ENCODE measurements at regions not wholly inside any gene's neighbourhood (a gene's known extent, or its start where the extent isn't known, plus 50 kb on each side); places are given as distances from the start of the nearest gene placed in this dataset.

DNA sequence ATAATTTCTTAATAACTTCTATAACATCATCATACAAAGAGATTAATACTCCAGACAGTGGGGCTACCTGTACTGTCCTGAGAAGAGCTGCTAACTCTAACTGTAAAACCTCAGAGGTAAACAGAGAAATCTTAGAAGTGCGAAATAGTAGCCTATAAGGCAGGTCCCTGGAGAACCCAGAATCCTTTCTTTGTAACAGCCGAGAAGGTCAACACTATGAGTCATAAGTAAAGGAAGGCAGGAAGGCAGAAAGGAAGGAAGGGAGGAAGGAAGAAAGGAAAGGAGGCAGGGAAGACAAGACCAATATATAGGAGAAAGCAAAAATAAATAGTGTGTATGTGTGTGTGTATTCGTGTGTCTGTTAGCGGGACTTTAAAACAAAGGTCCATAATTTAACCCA lies 540.6 kb downstream of the ZWINT start:
- H3K36me3 ChIP-seq = no peaks in the 10 kb centered on the region
- intact Hi-C loops (cut with micrococcal nuclease) = no loop called here

DNA sequence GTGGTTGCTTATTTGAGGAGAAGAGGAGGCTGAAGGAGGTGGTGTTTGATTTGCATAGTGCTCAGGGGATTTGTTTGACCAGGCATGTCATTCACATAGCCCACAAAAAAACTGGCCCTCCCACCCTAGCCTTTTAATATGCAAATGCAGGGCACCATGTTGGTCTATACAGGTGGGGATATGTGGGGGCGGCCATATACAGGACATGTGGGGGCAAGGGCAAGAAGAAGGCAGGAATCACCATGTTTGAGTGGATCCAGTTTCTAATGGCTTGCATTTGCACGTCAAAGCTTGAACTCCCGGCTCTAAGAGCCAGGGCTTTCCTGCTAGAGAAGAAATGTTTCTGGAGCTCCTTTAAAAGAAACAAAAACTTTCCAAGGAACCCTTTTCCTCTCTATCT lies 541.0 kb downstream of the ZWINT start:
- Histone ChIP-seq H3K27me3 (ENCODE audit: low read depth) (no peaks in the 10 kb centered on the region), H3K27ac (replicated peaks) (no peak overlapping the region), H3K36me3 (no peaks in the 10 kb centered on the region), H3K9me3 (replicated peaks) (no peaks in the 10 kb centered on the region), H3K4me1 (no peaks in the 10 kb centered on the region), H3K4me3 (no peak overlapping the region)
- intact Hi-C loops (cut with micrococcal nuclease) = no loop called here
- DNase-seq = no peak
- TF ChIP-seq, protein P1, sequence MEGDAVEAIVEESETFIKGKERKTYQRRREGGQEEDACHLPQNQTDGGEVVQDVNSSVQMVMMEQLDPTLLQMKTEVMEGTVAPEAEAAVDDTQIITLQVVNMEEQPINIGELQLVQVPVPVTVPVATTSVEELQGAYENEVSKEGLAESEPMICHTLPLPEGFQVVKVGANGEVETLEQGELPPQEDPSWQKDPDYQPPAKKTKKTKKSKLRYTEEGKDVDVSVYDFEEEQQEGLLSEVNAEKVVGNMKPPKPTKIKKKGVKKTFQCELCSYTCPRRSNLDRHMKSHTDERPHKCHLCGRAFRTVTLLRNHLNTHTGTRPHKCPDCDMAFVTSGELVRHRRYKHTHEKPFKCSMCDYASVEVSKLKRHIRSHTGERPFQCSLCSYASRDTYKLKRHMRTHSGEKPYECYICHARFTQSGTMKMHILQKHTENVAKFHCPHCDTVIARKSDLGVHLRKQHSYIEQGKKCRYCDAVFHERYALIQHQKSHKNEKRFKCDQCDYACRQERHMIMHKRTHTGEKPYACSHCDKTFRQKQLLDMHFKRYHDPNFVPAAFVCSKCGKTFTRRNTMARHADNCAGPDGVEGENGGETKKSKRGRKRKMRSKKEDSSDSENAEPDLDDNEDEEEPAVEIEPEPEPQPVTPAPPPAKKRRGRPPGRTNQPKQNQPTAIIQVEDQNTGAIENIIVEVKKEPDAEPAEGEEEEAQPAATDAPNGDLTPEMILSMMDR (IDR thresholded peaks at IDR 0.05; ENCODE audit: borderline replicate concordance) = no peak

More for the DNA sequence above, 540.6 kb downstream of the ZWINT start:
- Histone ChIP-seq H3K27me3 (ENCODE audit: low read depth) (no peaks in the 10 kb centered on the region), H3K4me3 (no peak overlapping the region), H3K9me3 (replicated peaks) (no peaks in the 10 kb centered on the region), H3K4me1 (no peaks in the 10 kb centered on the region), H3K27ac (replicated peaks) (no peak overlapping the region)
- TF ChIP-seq, protein P1 (IDR thresholded peaks at IDR 0.05; ENCODE audit: borderline replicate concordance) = no peak
- no peak for DNase-seq

DNA sequence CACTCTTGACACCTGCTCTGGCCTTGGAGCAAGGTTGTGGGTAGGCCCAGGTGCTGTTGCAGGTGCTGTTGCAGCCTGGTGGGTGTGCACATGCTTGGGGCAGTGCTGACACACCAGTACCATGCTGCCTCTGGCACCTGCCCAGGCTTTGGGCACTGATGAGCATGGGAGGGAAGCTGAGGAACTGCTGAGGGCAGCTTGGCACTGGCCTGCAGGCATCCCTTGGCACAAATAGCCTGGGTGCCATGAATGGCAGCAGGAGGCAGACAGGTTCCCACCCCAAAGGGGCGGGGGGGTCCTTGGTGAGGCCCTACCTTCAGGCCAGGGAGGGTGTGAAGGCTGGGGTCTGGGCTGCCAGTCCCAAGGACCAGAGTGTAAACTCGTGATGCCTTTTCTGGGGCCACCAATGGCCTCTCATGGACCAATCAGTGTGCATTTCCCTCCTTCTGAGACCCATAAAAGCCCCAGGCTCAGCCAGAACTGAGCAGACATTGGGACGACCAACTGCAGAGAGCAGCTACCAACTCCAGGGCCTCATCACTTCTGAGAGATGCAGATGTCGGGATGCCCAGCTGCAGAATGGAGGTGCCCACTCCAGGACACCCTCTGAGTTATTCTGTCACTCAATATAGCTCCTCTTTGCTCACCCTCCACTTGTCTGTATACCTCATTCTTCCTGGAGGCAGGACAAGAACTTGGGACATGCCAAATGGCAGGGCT lies 547.4 kb downstream of the ZWINT start:
- H3K4me3 ChIP-seq = no peak overlapping the region
- intact Hi-C loops (cut with micrococcal nuclease) = no loop called here
- TF ChIP-seq, protein P1 (IDR thresholded peaks at IDR 0.05; ENCODE audit: borderline replicate concordance) = no peak
- no peaks in the 10 kb centered on the region for H3K9me3 ChIP-seq (replicated peaks)
- H3K27ac ChIP-seq (replicated peaks) = no peak overlapping the region
- H3K4me1 ChIP-seq = no peaks in the 10 kb centered on the region
- no peaks in the 10 kb centered on the region for H3K27me3 ChIP-seq (ENCODE audit: low read depth)
- H3K36me3 ChIP-seq = no peaks in the 10 kb centered on the region
- DNase-seq = no peak

DNA sequence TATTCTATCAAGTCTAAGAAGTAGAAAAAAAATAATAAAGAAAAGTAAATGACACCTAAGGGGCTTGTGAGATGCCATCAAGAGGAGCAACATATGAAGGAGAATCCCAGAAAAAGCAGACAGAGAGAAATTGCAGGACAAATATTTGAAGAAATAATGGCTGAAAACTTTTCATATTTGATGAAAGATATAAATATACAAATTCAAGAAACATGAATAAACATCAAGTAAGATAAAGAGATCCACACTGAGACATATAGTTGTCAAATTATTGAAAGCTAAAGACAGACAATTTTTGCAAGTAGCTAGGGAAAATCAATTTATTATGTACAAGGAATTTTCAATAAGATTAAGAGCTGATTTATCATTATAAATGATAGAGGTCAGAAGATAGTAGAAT lies 558.0 kb downstream of the ZWINT start:
- TF ChIP-seq, protein P1 (IDR thresholded peaks at IDR 0.05; ENCODE audit: borderline replicate concordance) = no peak
- Histone ChIP-seq H3K36me3 (no peaks in the 10 kb centered on the region), H3K4me1 (no peaks in the 10 kb centered on the region), H3K27ac (replicated peaks) (no peak overlapping the region), H3K9me3 (replicated peaks) (peaks cover 19% of the 10 kb centered on the region), H3K4me3 (no peak overlapping the region), H3K27me3 (ENCODE audit: low read depth) (no peaks in the 10 kb centered on the region)
- no peak for DNase-seq
- intact Hi-C loops (cut with micrococcal nuclease) = no loop called here

DNA sequence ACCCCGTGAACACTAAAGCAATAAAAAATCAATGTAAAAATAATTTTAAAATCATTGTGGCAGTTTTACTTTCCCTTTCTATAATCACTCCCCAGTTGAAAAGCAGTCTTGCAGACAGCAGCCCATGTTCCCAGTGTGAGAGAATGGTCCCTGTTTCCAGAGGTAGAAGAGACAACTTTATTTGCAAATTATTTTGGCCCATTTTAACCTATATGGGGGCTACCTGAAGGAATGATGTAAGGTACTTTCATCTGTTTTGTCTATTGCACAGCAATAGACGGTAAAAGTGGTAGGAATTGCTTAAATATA lies 559.8 kb downstream of the ZWINT start:
- intact Hi-C loops (cut with micrococcal nuclease) = no loop called here
- no peak overlapping the region for H3K4me3 ChIP-seq
- no peaks in the 10 kb centered on the region for H3K36me3 ChIP-seq
- H3K27me3 ChIP-seq (ENCODE audit: low read depth) = no peaks in the 10 kb centered on the region
- H3K27ac ChIP-seq (replicated peaks) = no peak overlapping the region
- H3K4me1 ChIP-seq = no peaks in the 10 kb centered on the region
- TF ChIP-seq, protein P1 (IDR thresholded peaks at IDR 0.05; ENCODE audit: borderline replicate concordance) = no peak
- peaks cover 19% of the 10 kb centered on the region for H3K9me3 ChIP-seq (replicated peaks)
- DNase-seq = no peak
